ENCODE measurements at regions not wholly inside any gene's neighbourhood (a gene's known extent, or its start where the extent isn't known, plus 50 kb on each side); places are given as distances from the start of the nearest gene placed in this dataset.

DNA sequence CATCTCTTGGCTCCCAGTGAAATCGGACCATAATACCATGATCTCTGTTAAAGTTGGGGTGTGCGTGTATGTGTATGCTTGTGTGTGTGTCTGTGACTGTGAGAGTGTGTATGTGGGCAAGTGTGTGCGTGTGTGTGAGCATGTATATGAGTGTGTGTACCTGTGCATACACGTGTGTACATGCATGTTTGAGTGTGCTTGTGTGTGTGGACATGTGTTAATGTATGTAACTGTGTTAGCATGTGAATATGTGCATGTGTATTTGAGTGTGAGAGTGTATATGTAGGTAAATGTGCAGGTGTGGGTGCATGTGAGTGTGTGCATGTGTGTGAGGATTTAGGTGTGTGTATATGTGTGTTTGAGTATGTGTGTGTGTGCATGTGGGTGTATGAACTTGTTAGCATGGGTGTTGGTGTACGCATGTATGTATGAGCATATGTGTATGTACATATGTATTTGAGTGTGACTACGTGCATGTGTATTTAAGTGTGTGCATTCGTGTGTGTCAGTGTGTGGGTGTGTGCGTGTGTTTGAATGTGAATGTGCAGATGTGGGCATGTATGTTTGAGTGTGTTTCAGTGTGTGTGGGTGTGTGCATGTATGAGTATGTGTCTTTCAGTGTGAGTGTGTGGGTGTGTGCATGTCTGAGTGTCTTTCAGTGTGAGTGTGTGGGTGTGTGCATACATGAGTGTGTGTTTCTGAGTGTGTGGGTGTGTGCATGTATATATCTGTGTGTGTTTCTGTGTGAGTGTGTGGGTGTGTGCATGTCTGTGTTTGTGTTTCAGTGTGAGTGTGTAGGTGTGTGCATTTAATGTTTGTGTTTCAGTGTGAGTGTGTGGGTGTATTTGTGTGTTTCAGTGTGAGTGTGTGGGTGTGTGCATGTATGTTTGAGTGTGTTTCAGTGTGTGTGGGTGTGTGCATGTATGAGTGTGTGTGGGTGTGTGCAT, 183.2 kb downstream of the SOX9 start:
- no peak overlapping the region for H3K4me2 ChIP-seq (replicated peaks; ENCODE audit: extremely low read depth, low read length, poor library complexity, severe bottlenecking)
- no peaks in the 10 kb centered on the region for H3K4me1 ChIP-seq (ENCODE audit: control insufficient read depth in 1 of 2, insufficient read depth in 2 of 2, low read length in 2 of 2)
- H3K27ac ChIP-seq (ENCODE audit: low read depth in 1 of 2, low read length in 2 of 2): no peak overlapping the region
- H3K9me3 ChIP-seq (replicated peaks in 1 of 2; ENCODE audit: control insufficient read depth in 1 of 2, insufficient read depth in 1 of 2, low read length in 2 of 2): no peaks in the 10 kb centered on the region
- Mint-ChIP-seq H3K27ac (no peak overlapping the region), H3K9me3 (peaks cover 0 to 2% (median 0%) of the 10 kb centered on the region in 7 donors), H3K4me3 (no peak overlapping the region), H3K4me1 (no peaks in the 10 kb centered on the region), H3K27me3 (ENCODE audit: low read depth in 3 of 3) (peaks cover 0 to 4% (median 3%) of the 10 kb centered on the region in 3 donors), H3K36me3 (no peaks in the 10 kb centered on the region)
- no peaks in the 10 kb centered on the region for H3K36me3 ChIP-seq (replicated peaks in 1 of 2; ENCODE audit: control insufficient read depth in 1 of 2, insufficient read depth in 2 of 2, low read length in 2 of 2)
- no peaks in the 10 kb centered on the region for H3K27me3 ChIP-seq (ENCODE audit: control insufficient read depth in 2 of 2, insufficient read depth in 2 of 2, low read length in 2 of 2)
- intact Hi-C loops (cut with micrococcal nuclease): no loop called here
- DNase-seq: no peak
- H3K79me2 ChIP-seq (ENCODE audit: insufficient read depth, low read length): no peaks in the 10 kb centered on the region
- H2AFZ ChIP-seq (ENCODE audit: insufficient read depth, low read depth, low read length, poor library complexity, severe bottlenecking): no peak overlapping the region
- WGBS (ENCODE audit: insufficient coverage): 88% methylated on average over 8 of the region's 8 CpGs
- TF ChIP-seq, protein P1, sequence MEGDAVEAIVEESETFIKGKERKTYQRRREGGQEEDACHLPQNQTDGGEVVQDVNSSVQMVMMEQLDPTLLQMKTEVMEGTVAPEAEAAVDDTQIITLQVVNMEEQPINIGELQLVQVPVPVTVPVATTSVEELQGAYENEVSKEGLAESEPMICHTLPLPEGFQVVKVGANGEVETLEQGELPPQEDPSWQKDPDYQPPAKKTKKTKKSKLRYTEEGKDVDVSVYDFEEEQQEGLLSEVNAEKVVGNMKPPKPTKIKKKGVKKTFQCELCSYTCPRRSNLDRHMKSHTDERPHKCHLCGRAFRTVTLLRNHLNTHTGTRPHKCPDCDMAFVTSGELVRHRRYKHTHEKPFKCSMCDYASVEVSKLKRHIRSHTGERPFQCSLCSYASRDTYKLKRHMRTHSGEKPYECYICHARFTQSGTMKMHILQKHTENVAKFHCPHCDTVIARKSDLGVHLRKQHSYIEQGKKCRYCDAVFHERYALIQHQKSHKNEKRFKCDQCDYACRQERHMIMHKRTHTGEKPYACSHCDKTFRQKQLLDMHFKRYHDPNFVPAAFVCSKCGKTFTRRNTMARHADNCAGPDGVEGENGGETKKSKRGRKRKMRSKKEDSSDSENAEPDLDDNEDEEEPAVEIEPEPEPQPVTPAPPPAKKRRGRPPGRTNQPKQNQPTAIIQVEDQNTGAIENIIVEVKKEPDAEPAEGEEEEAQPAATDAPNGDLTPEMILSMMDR (IDR thresholded peaks at IDR 0.05): no peak
- no peak overlapping the region for H3K4me3 ChIP-seq (replicated peaks in 1 of 3; ENCODE audit: low read depth in 2 of 3, low read length in 3 of 3)
- H3K9ac ChIP-seq (ENCODE audit: insufficient read depth, low read length, poor library complexity, severe bottlenecking): no peak overlapping the region
- no peaks in the 10 kb centered on the region for H4K20me1 ChIP-seq (ENCODE audit: insufficient read depth, low read length)

DNA sequence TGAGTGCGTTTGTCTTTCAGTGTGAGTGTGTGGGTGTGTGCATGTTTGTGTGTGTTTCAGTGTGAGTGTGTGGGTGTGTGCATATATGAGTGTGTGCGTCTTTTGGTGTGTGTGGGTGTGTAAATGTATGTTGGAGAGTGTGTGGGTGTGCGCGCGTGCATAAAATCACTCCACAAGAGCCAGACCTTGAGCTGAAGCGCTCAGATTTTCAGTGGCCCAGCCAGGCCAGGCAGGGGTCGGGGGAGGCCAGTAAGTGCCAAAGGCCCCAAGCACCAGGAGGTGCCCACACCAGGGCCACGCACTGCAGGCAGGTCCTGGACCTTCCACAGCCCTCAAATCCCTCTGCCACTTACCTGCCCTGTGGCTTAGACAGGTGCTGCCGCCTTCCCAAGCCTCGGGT, 184.0 kb downstream of the SOX9 start:
- no peaks in the 10 kb centered on the region for H4K20me1 ChIP-seq (ENCODE audit: insufficient read depth, low read length)
- no peak overlapping the region for H3K4me2 ChIP-seq (replicated peaks; ENCODE audit: extremely low read depth, low read length, poor library complexity, severe bottlenecking)
- peaks cover 0 to 2% (median 0%) of the 10 kb centered on the region in 7 donors for H3K9me3 Mint-ChIP-seq
- 96% methylated on average over 8 of the region's 10 CpGs for WGBS (ENCODE audit: insufficient coverage)
- H3K4me3 Mint-ChIP-seq: no peak overlapping the region
- DNase-seq: no peak
- no peaks in the 10 kb centered on the region for H3K27me3 ChIP-seq (ENCODE audit: control insufficient read depth in 2 of 2, insufficient read depth in 2 of 2, low read length in 2 of 2)
- TF ChIP-seq, protein P1 (IDR thresholded peaks at IDR 0.05): no peak
- H3K27ac Mint-ChIP-seq: no peak overlapping the region
- H3K4me3 ChIP-seq (replicated peaks in 1 of 3; ENCODE audit: low read depth in 2 of 3, low read length in 3 of 3): no peak overlapping the region
- H3K36me3 Mint-ChIP-seq: no peaks in the 10 kb centered on the region
- H3K4me1 ChIP-seq (ENCODE audit: control insufficient read depth in 1 of 2, insufficient read depth in 2 of 2, low read length in 2 of 2): no peaks in the 10 kb centered on the region
- H2AFZ ChIP-seq (ENCODE audit: insufficient read depth, low read depth, low read length, poor library complexity, severe bottlenecking): no peak overlapping the region
- H3K27ac ChIP-seq (ENCODE audit: low read depth in 1 of 2, low read length in 2 of 2): no peak overlapping the region
- intact Hi-C loops (cut with micrococcal nuclease): no loop called here
- no peaks in the 10 kb centered on the region for H3K9me3 ChIP-seq (replicated peaks in 1 of 2; ENCODE audit: control insufficient read depth in 1 of 2, insufficient read depth in 1 of 2, low read length in 2 of 2)
- no peaks in the 10 kb centered on the region for H3K36me3 ChIP-seq (replicated peaks in 1 of 2; ENCODE audit: control insufficient read depth in 1 of 2, insufficient read depth in 2 of 2, low read length in 2 of 2)
- peaks cover 0 to 5% (median 3%) of the 10 kb centered on the region in 3 donors for H3K27me3 Mint-ChIP-seq (ENCODE audit: low read depth in 3 of 3)
- H3K9ac ChIP-seq (ENCODE audit: insufficient read depth, low read length, poor library complexity, severe bottlenecking): no peak overlapping the region
- H3K4me1 Mint-ChIP-seq: no peaks in the 10 kb centered on the region
- no peaks in the 10 kb centered on the region for H3K79me2 ChIP-seq (ENCODE audit: insufficient read depth, low read length)
